ENCODE measurements at regions not wholly inside any gene's neighbourhood (a gene's known extent, or its start where the extent isn't known, plus 50 kb on each side); places are given as distances from the start of the nearest gene placed in this dataset.
"Not testable (repeated sequence)": the region's sequence is repeated elsewhere in the genome, so short reads cannot be mapped to it uniquely, and the experiment has no call there.

GRCh38 chr2:48085888-48086287 lies 179.6 kb upstream of the FBXO11 start:
- TF ChIP-seq CTCF (IDR thresholded peaks at IDR 0.05; ENCODE audit: extremely low read depth, missing control alignments) = no peak
- DNase-seq (ENCODE audit: low spot score) = no peak

GRCh38 chr2:48088994-48089393 lies 182.7 kb upstream of the FBXO11 start:
- TF ChIP-seq CTCF (IDR thresholded peaks at IDR 0.05; ENCODE audit: extremely low read depth, missing control alignments) = no peak
- no peak for DNase-seq (ENCODE audit: low spot score)

GRCh38 chr2:48089644-48090043 lies 183.3 kb upstream of the FBXO11 start:
- no peak for DNase-seq (ENCODE audit: low spot score)
- TF ChIP-seq CTCF (IDR thresholded peaks at IDR 0.05; ENCODE audit: extremely low read depth, missing control alignments) = no peak

DNA sequence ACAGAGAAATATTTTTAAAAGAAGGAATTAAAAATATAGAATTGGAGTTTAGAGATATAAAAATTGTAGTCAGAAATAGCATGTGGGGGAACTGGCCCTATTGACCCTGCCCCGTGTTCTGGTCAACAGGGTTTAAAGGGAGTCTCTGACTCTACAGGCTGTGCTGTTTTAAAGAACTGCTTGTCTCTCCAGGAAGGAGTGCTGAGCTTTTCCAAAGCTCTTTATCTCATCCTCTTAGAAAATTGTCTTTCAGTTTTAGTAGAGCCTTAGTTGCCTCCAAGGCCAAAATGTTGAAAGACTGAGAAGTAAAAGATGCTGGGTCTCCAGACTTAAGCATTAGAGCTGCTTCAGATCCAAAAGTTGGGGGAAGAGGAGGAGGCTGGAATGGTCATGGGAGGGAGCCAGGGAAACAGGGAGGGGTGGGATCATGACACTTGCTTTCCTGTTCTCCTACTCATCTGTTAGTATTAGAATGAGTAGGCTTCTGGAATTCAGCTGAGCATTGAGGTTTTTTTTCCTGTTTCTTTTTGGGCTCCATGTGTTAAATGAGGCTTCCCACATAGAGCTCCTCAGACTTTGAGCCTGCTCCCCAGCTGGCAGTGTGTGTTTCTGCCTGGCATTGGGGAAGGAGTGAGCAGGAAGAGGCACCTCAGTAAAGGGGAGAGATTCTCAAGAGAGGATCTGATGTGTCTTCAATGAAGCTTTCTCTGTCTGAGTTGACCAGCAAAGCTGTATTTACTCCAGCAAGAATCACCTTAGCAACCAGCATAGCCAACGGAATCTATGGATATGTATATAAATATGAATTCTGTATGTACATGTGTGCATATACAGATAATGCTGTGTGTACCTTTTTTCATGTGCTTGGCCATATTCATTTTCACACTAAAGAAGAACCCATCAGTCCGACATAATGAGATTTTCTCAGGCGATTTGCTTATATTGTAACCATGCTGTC lies 186.8 kb upstream of the FBXO11 start:
- no peak for DNase-seq (ENCODE audit: low spot score)
- no peak for TF ChIP-seq CTCF (IDR thresholded peaks at IDR 0.05; ENCODE audit: extremely low read depth, missing control alignments)

DNA sequence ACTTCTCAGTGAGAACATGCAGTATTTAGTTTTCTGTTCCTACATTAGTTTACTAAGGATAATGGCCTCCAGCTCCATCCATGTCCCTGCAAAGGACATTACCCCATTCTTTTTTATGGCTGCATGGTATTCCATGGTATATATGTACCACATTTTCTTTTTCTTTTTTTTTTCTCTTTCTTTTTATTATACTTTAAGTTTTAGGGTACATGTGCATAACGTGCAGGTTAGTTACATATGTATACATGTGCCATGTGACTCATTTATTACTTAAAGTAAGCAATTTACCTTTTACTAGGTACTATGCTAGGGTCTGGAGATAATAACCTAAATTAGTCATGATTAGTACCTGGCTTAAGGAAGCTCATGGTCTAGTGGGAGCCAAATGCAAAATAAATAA lies 190.5 kb upstream of the FBXO11 start:
- DNase-seq (ENCODE audit: low spot score) = not testable (repeated sequence)

DNA sequence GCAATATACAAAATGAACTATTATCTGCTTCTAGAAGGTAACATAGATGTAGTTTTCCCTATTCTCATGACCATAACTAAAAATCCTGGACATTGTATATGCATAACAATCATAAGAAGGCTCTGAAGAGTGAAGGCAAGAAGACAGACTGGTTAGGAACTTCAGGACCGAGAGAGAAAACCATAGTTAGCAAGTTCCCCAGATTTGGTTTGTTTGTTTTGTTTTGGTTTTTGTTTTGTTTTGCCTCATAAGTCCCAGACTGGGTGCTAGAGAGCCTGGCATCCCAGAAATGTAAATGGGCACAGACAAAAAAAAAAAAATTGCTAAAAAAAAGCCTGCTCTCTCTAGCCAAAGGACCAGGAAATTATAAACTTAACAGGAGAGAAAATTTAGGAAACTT lies 192.2 kb upstream of the FBXO11 start:
- TF ChIP-seq CTCF (IDR thresholded peaks at IDR 0.05; ENCODE audit: extremely low read depth, missing control alignments) = no peak
- no peak for DNase-seq (ENCODE audit: low spot score)

GRCh38 chr2:48104418-48104817 lies 198.1 kb upstream of the FBXO11 start:
- TF ChIP-seq CTCF (IDR thresholded peaks at IDR 0.05; ENCODE audit: extremely low read depth, missing control alignments) = no peak
- no peak for DNase-seq (ENCODE audit: low spot score)

- DNase-seq (ENCODE audit: low spot score) = no peak
- TF ChIP-seq CTCF (IDR thresholded peaks at IDR 0.05; ENCODE audit: extremely low read depth, missing control alignments) = no peak
Measured at GRCh38 chr2:48105848-48106247, 199.6 kb upstream of the FBXO11 start.
